ENCODE measurements at regions not wholly inside any gene's neighbourhood (a gene's known extent, or its start where the extent isn't known, plus 50 kb on each side); places are given as distances from the start of the nearest gene placed in this dataset.

GRCh38 chr13:109869312-109870237, 83.2 kb upstream of the IRS2 start:
- 38 to 39% methylated on average over 43 of the region's 43 CpGs for WGBS, 2 donors
- no peaks in the 10 kb centered on the region for H3K27me3 ChIP-seq (ENCODE audit: control insufficient read depth in 3 of 3, insufficient read depth in 3 of 3, low read length in 2 of 3)
- no peaks in the 10 kb centered on the region for H3K36me3 ChIP-seq (ENCODE audit: control insufficient read depth in 4 of 4, insufficient read depth in 4 of 4, low read length in 4 of 4)
- H3K27ac ChIP-seq (ENCODE audit: low read depth in 1 of 2, low read length in 1 of 2) = peak overlapping the region; percentile 41 to 44
- H3K4me3 ChIP-seq = no peak overlapping the region
- H3K4me1 ChIP-seq (ENCODE audit: control insufficient read depth in 5 of 5, insufficient read depth in 5 of 5, low read length in 5 of 5) = peaks cover 0 to 14% (median 0%) of the 10 kb centered on the region in 5 donors
- TF ChIP-seq, protein P1, sequence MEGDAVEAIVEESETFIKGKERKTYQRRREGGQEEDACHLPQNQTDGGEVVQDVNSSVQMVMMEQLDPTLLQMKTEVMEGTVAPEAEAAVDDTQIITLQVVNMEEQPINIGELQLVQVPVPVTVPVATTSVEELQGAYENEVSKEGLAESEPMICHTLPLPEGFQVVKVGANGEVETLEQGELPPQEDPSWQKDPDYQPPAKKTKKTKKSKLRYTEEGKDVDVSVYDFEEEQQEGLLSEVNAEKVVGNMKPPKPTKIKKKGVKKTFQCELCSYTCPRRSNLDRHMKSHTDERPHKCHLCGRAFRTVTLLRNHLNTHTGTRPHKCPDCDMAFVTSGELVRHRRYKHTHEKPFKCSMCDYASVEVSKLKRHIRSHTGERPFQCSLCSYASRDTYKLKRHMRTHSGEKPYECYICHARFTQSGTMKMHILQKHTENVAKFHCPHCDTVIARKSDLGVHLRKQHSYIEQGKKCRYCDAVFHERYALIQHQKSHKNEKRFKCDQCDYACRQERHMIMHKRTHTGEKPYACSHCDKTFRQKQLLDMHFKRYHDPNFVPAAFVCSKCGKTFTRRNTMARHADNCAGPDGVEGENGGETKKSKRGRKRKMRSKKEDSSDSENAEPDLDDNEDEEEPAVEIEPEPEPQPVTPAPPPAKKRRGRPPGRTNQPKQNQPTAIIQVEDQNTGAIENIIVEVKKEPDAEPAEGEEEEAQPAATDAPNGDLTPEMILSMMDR (IDR thresholded peaks at IDR 0.05; ENCODE audit: control extremely low read depth, extremely low read depth) = no peak
- no peaks in the 10 kb centered on the region for H3K9me3 ChIP-seq (ENCODE audit: control insufficient read depth in 4 of 4, insufficient read depth in 3 of 4, low read length in 3 of 4)
- ATAC-seq (ENCODE audit: insufficient read depth, low FRiP score) (peak; percentile 80), DNase-seq (peak; percentile 76 to 87 (median 81))
- H3K9ac ChIP-seq (ENCODE audit: insufficient read depth in 1 of 2, low read length in 2 of 2) = no peak overlapping the region

DNA sequence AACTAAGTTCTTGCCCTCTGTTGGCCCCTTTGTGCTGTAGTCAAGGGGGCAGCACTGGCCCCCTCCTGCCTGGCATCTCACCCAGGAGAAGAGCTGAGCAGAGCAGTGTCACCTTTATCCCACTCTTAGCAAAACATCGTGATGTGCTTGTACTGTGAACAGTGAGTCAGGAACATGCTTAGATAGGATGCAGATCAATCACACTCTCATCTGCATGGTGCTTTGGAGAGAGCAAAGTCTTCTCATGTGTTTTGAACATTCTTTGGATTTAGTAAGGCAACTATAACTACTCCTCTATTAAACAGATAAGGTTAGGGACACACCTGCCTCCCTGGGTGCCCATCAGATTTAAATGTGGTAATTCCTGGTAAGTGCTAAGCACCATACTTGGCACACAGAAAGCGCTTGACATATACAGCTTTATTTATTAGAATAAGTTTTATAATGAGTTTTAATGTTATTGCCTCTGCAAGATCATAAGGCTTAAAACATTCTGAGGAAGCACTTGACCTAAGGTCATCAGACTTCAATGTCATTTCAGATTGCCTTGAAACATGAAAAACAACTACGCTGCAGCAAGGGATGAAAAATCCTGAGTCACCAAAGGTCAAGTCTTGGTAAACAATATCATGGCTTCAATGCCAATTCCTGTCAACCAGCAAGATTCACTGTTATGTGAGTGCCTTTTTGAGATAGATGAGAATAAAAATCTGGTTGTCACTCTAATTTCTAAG, 82.4 kb upstream of the IRS2 start:
- 56 to 78% methylated on average over 3 of the region's 3 CpGs for WGBS, 2 donors
- Histone ChIP-seq H3K9me3 (ENCODE audit: control insufficient read depth in 4 of 4, insufficient read depth in 3 of 4, low read length in 3 of 4) (no peaks in the 10 kb centered on the region), H3K27ac (ENCODE audit: low read depth in 1 of 2, low read length in 1 of 2) (peak overlapping the region in 1 of 2 donors; percentile 41), H3K27me3 (ENCODE audit: control insufficient read depth in 3 of 3, insufficient read depth in 3 of 3, low read length in 2 of 3) (no peaks in the 10 kb centered on the region), H3K4me3 (no peak overlapping the region), H3K36me3 (ENCODE audit: control insufficient read depth in 4 of 4, insufficient read depth in 4 of 4, low read length in 4 of 4) (no peaks in the 10 kb centered on the region), H3K4me1 (ENCODE audit: control insufficient read depth in 5 of 5, insufficient read depth in 5 of 5, low read length in 5 of 5) (peaks cover 0 to 14% (median 0%) of the 10 kb centered on the region in 5 donors), H3K9ac (ENCODE audit: insufficient read depth in 1 of 2, low read length in 2 of 2) (no peak overlapping the region)
- TF ChIP-seq, protein P1 (IDR thresholded peaks at IDR 0.05; ENCODE audit: control extremely low read depth, extremely low read depth) = no peak
- DNase-seq (peak in 1 of 3 donors; percentile 18), ATAC-seq (ENCODE audit: insufficient read depth, low FRiP score) (peak; percentile 27)

DNA sequence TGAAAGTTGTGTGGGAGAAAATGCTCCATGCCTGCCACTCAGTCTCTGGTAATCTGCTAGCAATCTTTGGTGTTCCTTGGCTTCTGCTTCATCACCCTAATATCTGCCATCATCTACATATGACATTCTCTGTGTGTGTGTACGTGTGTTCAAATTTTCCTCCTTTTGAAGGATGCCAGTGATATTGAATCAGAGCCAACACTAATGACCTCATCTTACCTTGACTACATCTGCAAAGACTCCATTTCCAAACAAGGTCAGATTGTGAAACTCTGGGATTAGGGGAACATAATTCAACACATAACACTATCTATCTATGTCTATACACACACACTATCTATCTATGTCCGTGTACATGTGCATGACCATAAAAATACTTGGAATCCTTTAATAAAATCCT, 81.4 kb upstream of the IRS2 start:
- H3K27ac ChIP-seq (ENCODE audit: low read depth in 1 of 2, low read length in 1 of 2) = no peak overlapping the region
- peak in 1 of 3 donors; percentile 12 for DNase-seq
- H3K9me3 ChIP-seq (ENCODE audit: control insufficient read depth in 4 of 4, insufficient read depth in 3 of 4, low read length in 3 of 4) = no peaks in the 10 kb centered on the region
- no peaks in the 10 kb centered on the region for H3K36me3 ChIP-seq (ENCODE audit: control insufficient read depth in 4 of 4, insufficient read depth in 4 of 4, low read length in 4 of 4)
- no peaks in the 10 kb centered on the region for H3K27me3 ChIP-seq (ENCODE audit: control insufficient read depth in 3 of 3, insufficient read depth in 3 of 3, low read length in 2 of 3)
- peaks cover 0 to 14% (median 0%) of the 10 kb centered on the region in 5 donors for H3K4me1 ChIP-seq (ENCODE audit: control insufficient read depth in 5 of 5, insufficient read depth in 5 of 5, low read length in 5 of 5)
- no peak overlapping the region for H3K9ac ChIP-seq (ENCODE audit: insufficient read depth in 1 of 2, low read length in 2 of 2)
- no peak for ATAC-seq (ENCODE audit: insufficient read depth, low FRiP score)
- 53 to 73% methylated on average over 2 of the region's 2 CpGs for WGBS, 2 donors
- no peak overlapping the region for H3K4me3 ChIP-seq
- TF ChIP-seq, protein P1 (IDR thresholded peaks at IDR 0.05; ENCODE audit: control extremely low read depth, extremely low read depth) = no peak
